Activated CD8-positive, alpha-beta T cell treated with anti-CD3 and anti-CD28 coated beads for 36 hours (primary cell): ENCODE measurements at regions not wholly inside any gene's neighbourhood (a gene's known extent, or its start where the extent isn't known, plus 50 kb on each side); places are given as distances from the start of the nearest gene placed in this dataset.

Experiments used
- ATAC-seq: fragments of 200-7000 bp; cut with Tn5 transposase; one replicate; pipeline ENCODE4 v1.10.0; 2021; ENCODE audit warnings: mild to moderate bottlenecking, moderate library complexity
- CTCF ChIA-PET: fragments of 350-600 bp; sonication (Branson Sonifier 250); formaldehyde crosslinking; loops from one replicate; lab custom pipeline; 2021; ENCODE audit warnings: antibody characterized with exemption; lab: Charles Lee
- POLR2A ChIA-PET: fragments of 350-600 bp; sonication (Branson Sonifier 250); formaldehyde crosslinking; loops from one replicate; lab custom pipeline; 2021; ENCODE audit warnings: antibody characterized with exemption; lab: Charles Lee
- DNase-seq: peaks from one replicate; pipeline ENCODE4 v3.0.0-alpha.2; 2020
- H3K27ac Mint-ChIP-seq: one replicate; pipeline ENCODE4 v1.8.0; 2021; ENCODE audit warnings: mild to moderate bottlenecking, mixed read lengths
- H3K27me3 Mint-ChIP-seq: one replicate; pipeline ENCODE4 v1.8.0; 2021; ENCODE audit warnings: mixed read lengths
- H3K36me3 Mint-ChIP-seq: one replicate; pipeline ENCODE4 v1.8.0; 2021; ENCODE audit warnings: low read depth, mixed read lengths
- H3K4me1 Mint-ChIP-seq: one replicate; pipeline ENCODE4 v1.8.0; 2021; ENCODE audit warnings: low read depth, mixed read lengths
- H3K4me3 Mint-ChIP-seq: one replicate; pipeline ENCODE4 v1.8.0; 2021; ENCODE audit warnings: mild to moderate bottlenecking, moderate library complexity, mixed read lengths
- H3K9me3 Mint-ChIP-seq: one replicate; pipeline ENCODE4 v1.8.0; 2021; ENCODE audit warnings: mixed read lengths
- CTCF ChIP-seq: fragments of 200-600 bp; IDR thresholded peaks from one replicate; pipeline ENCODE4 v1.8.0; 2022; ENCODE audit warnings: antibody characterized with exemption, mild to moderate bottlenecking
- intact Hi-C: fragments of 100-400 bp; cut with micrococcal nuclease; formaldehyde crosslinking; loops from one replicate; pipeline ENCODE4 v1.10.0; 2022

- intact Hi-C loops: no loop called here
- Mint-ChIP-seq H3K4me3 (no peak overlapping the region), H3K4me1 (no peaks in the 10 kb centered on the region), H3K9me3 (peaks cover 2% of the 10 kb centered on the region), H3K27ac (no peak overlapping the region), H3K27me3 (peaks cover 23% of the 10 kb centered on the region), H3K36me3 (no peaks in the 10 kb centered on the region)
- ChIA-PET CTCF (no interaction called here), POLR2A (no interaction called here)
- ATAC-seq (no peak), DNase-seq (no peak)
- TF ChIP-seq CTCF: no peak
Observed at GRCh38 chr17:5943982-5944381, 126.2 kb upstream of the WSCD1 start.

- Mint-ChIP-seq H3K4me3 (no peak overlapping the region), H3K27me3 (peaks cover 29% of the 10 kb centered on the region), H3K27ac (no peak overlapping the region), H3K9me3 (peaks cover 2% of the 10 kb centered on the region), H3K4me1 (no peaks in the 10 kb centered on the region), H3K36me3 (no peaks in the 10 kb centered on the region)
- ATAC-seq (no peak), DNase-seq (no peak)
- intact Hi-C loops: no loop called here
- no peak for TF ChIP-seq CTCF
- POLR2A ChIA-PET: no interaction called here
- CTCF ChIA-PET: no interaction called here
Observed at GRCh38 chr17:5947701-5948180, 122.4 kb upstream of the WSCD1 start.

GRCh38 chr17:5948811-5949210 lies 121.4 kb upstream of the WSCD1 start:
- H3K36me3 Mint-ChIP-seq: no peaks in the 10 kb centered on the region
- no peak overlapping the region for H3K4me3 Mint-ChIP-seq
- ChIA-PET CTCF (no interaction called here), POLR2A (no interaction called here)
- H3K27me3 Mint-ChIP-seq: peaks cover 26% of the 10 kb centered on the region
- H3K4me1 Mint-ChIP-seq: no peaks in the 10 kb centered on the region
- no peak for TF ChIP-seq CTCF
- ATAC-seq: no peak
- intact Hi-C loops: no loop called here
- H3K9me3 Mint-ChIP-seq: peaks cover 2% of the 10 kb centered on the region
- H3K27ac Mint-ChIP-seq: no peak overlapping the region
- no peak for DNase-seq

- Mint-ChIP-seq H3K27ac (no peak overlapping the region), H3K4me3 (no peak overlapping the region), H3K36me3 (no peaks in the 10 kb centered on the region), H3K4me1 (no peaks in the 10 kb centered on the region), H3K27me3 (peaks cover 27% of the 10 kb centered on the region), H3K9me3 (peaks cover 5% of the 10 kb centered on the region)
- POLR2A ChIA-PET: no interaction called here
- intact Hi-C loops: no loop called here
- CTCF ChIA-PET: no interaction called here
- no peak for DNase-seq
- TF ChIP-seq CTCF: no peak
- no peak for ATAC-seq
Observed at GRCh38 chr17:5950878-5951277, 119.3 kb upstream of the WSCD1 start.

GRCh38 chr17:5951912-5952311 lies 118.3 kb upstream of the WSCD1 start:
- peaks cover 5% of the 10 kb centered on the region for H3K9me3 Mint-ChIP-seq
- POLR2A ChIA-PET: no interaction called here
- H3K4me3 Mint-ChIP-seq: no peak overlapping the region
- CTCF ChIA-PET: no interaction called here
- no peak for TF ChIP-seq CTCF
- intact Hi-C loops: no loop called here
- no peak overlapping the region for H3K27ac Mint-ChIP-seq
- ATAC-seq (no peak), DNase-seq (no peak)
- peaks cover 22% of the 10 kb centered on the region for H3K27me3 Mint-ChIP-seq
- no peaks in the 10 kb centered on the region for H3K4me1 Mint-ChIP-seq
- H3K36me3 Mint-ChIP-seq: no peaks in the 10 kb centered on the region
